Caco-2 (cell line): ENCODE measurements at regions not wholly inside any gene's neighbourhood (a gene's known extent, or its start where the extent isn't known, plus 50 kb on each side); places are given as distances from the start of the nearest gene placed in this dataset.

Experiments
- BruUV-seq: library from RNA; stranded (reverse); fragments of 400-500 nt; replicated peaks from 2 replicates; lab custom pipeline; 2021; lab: Mats Ljungman, UMichigan
- CTCF ChIA-PET: fragments of 300-600 bp; sonication (Branson Sonifier 250); formaldehyde crosslinking; loops from one replicate; lab custom pipeline; 2022; ENCODE audit warnings: antibody characterized with exemption; lab: Charles Lee
- POLR2A ChIA-PET: fragments of 300-600 bp; sonication (Branson Sonifier 250); formaldehyde crosslinking; loops from one replicate; lab custom pipeline; 2022; ENCODE audit warnings: antibody characterized with exemption; lab: Charles Lee
- DNase-seq, 2 experiments: peaks; one replicate each; pipeline versions ENCODE4 v3.0.0 to v3.0.0-alpha.2; 2020 to 2022
- H3K27me3 ChIP-seq: replicated peaks from 2 replicates; pipeline ENCODE4 v1.6.0; 2011; ENCODE audit warnings: low read length; ENCODE audit not compliant: control insufficient read depth, insufficient read depth
- H3K36me3 ChIP-seq: 2 replicates; pipeline ENCODE4 v1.5.1; 2011; ENCODE audit warnings: low read length; ENCODE audit not compliant: control insufficient read depth, insufficient read depth
- H3K4me1 ChIP-seq: fragments of 250-450 bp; sonication (Bioruptor Pico); 2 replicates; pipeline ENCODE4 v1.5.1; 2020; ENCODE audit warnings: mild to moderate bottlenecking
- H3K4me3 ChIP-seq: 2 replicates; pipeline ENCODE4 v1.5.1; 2011; ENCODE audit warnings: low read depth, mild to moderate bottlenecking, control low read depth, low read length
- H3K9me3 ChIP-seq: fragments of 250-450 bp; sonication (Bioruptor Pico); 2 replicates; pipeline ENCODE4 v1.5.1; 2020; ENCODE audit warnings: mild to moderate bottlenecking, moderate library complexity
- H3K27ac Mint-ChIP-seq: one replicate; pipeline ENCODE4 v1.8.0; 2022; ENCODE audit warnings: mixed read lengths; ENCODE audit not compliant: unreplicated experiment
- H3K27me3 Mint-ChIP-seq: one replicate; pipeline ENCODE4 v1.8.0; 2022; ENCODE audit warnings: mixed read lengths; ENCODE audit not compliant: insufficient read depth, unreplicated experiment
- H3K36me3 Mint-ChIP-seq: one replicate; pipeline ENCODE4 v1.8.0; 2022; ENCODE audit warnings: mild to moderate bottlenecking, mixed read lengths; ENCODE audit not compliant: insufficient read depth, unreplicated experiment
- H3K4me1 Mint-ChIP-seq: one replicate; pipeline ENCODE4 v1.8.0; 2022; ENCODE audit warnings: low read depth, mixed read lengths; ENCODE audit not compliant: unreplicated experiment
- H3K4me3 Mint-ChIP-seq: one replicate; pipeline ENCODE4 v1.8.0; 2022; ENCODE audit warnings: mild to moderate bottlenecking, moderate library complexity, mixed read lengths; ENCODE audit not compliant: unreplicated experiment
- H3K9me3 Mint-ChIP-seq: one replicate; pipeline ENCODE4 v1.8.0; 2022; ENCODE audit warnings: mixed read lengths; ENCODE audit not compliant: unreplicated experiment
- intact Hi-C: fragments of 100-400 bp; cut with micrococcal nuclease; formaldehyde crosslinking; loops from one replicate; pipeline ENCODE4 v1.10.0; 2022; ENCODE audit not compliant: unreplicated experiment
- TF ChIP-seq, protein P1 (sequence below), 2 experiments: fragments of 200-600 bp in 1 of 2; IDR thresholded peaks; 1 replicate in 1 of 2; 2 replicates in 1 of 2; pipeline versions ENCODE4 v1.5.1 to v1.8.0; 2011 to 2022; ENCODE audit warnings: antibody characterized with exemption in 1 of 2, control low read depth in 1 of 2, inconsistent platforms in 1 of 2, low read depth in 1 of 2, low read length in 1 of 2, mild to moderate bottlenecking in 1 of 2, moderate library complexity in 1 of 2; ENCODE audit not compliant: insufficient read depth in 1 of 2, severe bottlenecking in 1 of 2, unreplicated experiment in 1 of 2

DNA sequence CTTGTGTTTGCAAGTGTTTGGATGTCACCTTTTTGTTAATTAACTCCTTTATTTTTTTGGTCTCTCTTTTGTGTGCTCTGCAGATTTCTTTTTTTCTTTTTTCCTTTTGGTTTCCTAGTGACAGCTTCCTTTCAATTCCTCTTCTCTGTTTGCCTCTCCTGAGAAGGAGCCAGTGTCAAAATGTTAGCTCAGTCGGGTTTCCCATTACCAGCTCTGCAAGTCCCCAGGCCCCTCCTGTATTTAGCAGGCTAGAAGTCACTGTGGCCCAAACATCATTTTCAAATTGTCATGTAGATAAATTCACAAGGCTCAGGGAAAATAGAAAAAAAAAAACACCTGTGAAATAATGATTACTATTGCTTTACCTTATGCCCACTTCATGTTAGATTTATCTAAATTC lies 1621.6 kb downstream of the CDH8 start:
- H3K4me3 ChIP-seq, result no peak overlapping the region
- BruUV-seq, result no TSS peak
- H3K9me3 ChIP-seq, result no peaks in the 10 kb centered on the region
- Mint-ChIP-seq H3K27ac (no peak overlapping the region), H3K36me3 (no peaks in the 10 kb centered on the region), H3K27me3 (peaks cover 6% of the 10 kb centered on the region), H3K4me1 (no peaks in the 10 kb centered on the region), H3K9me3 (no peaks in the 10 kb centered on the region), H3K4me3 (no peak overlapping the region)
- no peaks in the 10 kb centered on the region for H3K36me3 ChIP-seq
- TF ChIP-seq, protein P1, sequence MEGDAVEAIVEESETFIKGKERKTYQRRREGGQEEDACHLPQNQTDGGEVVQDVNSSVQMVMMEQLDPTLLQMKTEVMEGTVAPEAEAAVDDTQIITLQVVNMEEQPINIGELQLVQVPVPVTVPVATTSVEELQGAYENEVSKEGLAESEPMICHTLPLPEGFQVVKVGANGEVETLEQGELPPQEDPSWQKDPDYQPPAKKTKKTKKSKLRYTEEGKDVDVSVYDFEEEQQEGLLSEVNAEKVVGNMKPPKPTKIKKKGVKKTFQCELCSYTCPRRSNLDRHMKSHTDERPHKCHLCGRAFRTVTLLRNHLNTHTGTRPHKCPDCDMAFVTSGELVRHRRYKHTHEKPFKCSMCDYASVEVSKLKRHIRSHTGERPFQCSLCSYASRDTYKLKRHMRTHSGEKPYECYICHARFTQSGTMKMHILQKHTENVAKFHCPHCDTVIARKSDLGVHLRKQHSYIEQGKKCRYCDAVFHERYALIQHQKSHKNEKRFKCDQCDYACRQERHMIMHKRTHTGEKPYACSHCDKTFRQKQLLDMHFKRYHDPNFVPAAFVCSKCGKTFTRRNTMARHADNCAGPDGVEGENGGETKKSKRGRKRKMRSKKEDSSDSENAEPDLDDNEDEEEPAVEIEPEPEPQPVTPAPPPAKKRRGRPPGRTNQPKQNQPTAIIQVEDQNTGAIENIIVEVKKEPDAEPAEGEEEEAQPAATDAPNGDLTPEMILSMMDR (IDR thresholded peaks at IDR 0.05; ENCODE audit: insufficient read depth in 1 of 2, low read depth in 1 of 2, low read length in 1 of 2, severe bottlenecking in 1 of 2, unreplicated experiment in 1 of 2), result no peak
- H3K27me3 ChIP-seq, result no peaks in the 10 kb centered on the region; the same call in 1 of the 2 replicates
- intact Hi-C loops, result no loop called here
- CTCF ChIA-PET, result no interaction called here
- POLR2A ChIA-PET, result no interaction called here
- no peaks in the 10 kb centered on the region for H3K4me1 ChIP-seq
- DNase-seq, result no peak

DNA sequence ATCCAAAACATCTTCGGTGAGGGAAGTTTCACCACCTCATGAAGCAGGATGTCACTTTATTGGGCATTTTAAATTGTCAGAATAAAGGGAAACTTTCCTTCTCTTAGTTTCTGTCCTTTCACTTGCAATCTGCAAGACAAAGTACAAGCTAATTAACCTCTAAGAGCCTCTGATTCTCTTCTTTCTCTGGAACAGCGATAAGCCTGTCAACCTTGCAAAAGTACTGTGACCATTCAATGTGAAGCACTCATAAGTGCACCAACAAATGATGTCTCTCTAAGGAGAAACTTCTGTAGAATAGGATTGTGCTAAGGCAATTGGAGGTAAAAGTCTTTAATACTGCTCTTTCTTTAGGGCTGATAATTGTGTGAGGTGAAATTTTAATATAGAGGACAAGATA lies 1622.3 kb downstream of the CDH8 start:
- no peak overlapping the region for H3K4me3 ChIP-seq
- Mint-ChIP-seq H3K36me3 (no peaks in the 10 kb centered on the region), H3K4me1 (no peaks in the 10 kb centered on the region), H3K27ac (no peak overlapping the region), H3K27me3 (peaks cover 6% of the 10 kb centered on the region), H3K9me3 (no peaks in the 10 kb centered on the region), H3K4me3 (no peak overlapping the region)
- no peaks in the 10 kb centered on the region; the same call in 1 of the 2 replicates for H3K27me3 ChIP-seq
- no peaks in the 10 kb centered on the region for H3K4me1 ChIP-seq
- no peaks in the 10 kb centered on the region for H3K36me3 ChIP-seq
- BruUV-seq, result no TSS peak
- no peak for DNase-seq
- CTCF ChIA-PET, result no interaction called here
- intact Hi-C loops, result no loop called here
- POLR2A ChIA-PET, result no interaction called here
- no peaks in the 10 kb centered on the region for H3K9me3 ChIP-seq
- TF ChIP-seq, protein P1 (IDR thresholded peaks at IDR 0.05; ENCODE audit: insufficient read depth in 1 of 2, low read depth in 1 of 2, low read length in 1 of 2, severe bottlenecking in 1 of 2, unreplicated experiment in 1 of 2), result no peak

DNA sequence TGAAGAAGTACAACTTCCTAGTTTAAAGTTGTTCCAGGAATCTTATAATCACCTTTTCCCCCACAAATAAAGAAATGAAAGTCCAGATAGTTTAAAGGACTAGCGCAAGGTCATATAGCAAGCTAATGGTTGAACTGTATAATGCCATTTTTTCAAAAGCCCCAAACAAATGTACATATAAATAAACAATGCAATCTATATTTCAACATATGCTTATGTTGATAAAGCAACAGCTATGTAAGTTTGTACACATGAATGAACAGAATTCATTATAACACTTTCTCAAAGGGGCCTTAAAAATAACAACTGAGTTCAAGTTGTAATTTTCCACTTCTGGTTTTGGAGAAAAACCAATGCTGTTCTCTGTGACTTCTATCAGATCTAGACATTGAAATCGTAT lies 1628.6 kb downstream of the CDH8 start:
- ChIA-PET POLR2A (no interaction called here), CTCF (no interaction called here)
- H3K4me3 Mint-ChIP-seq, result no peak overlapping the region
- intact Hi-C loops, result no loop called here
- no peak overlapping the region for H3K27ac Mint-ChIP-seq
- Histone ChIP-seq H3K27me3 (no peaks in the 10 kb centered on the region), H3K4me1 (no peaks in the 10 kb centered on the region), H3K4me3 (no peak overlapping the region), H3K9me3 (no peaks in the 10 kb centered on the region), H3K36me3 (no peaks in the 10 kb centered on the region)
- no peaks in the 10 kb centered on the region for H3K4me1 Mint-ChIP-seq
- H3K9me3 Mint-ChIP-seq, result no peaks in the 10 kb centered on the region
- no peak for DNase-seq
- peaks cover 4% of the 10 kb centered on the region for H3K27me3 Mint-ChIP-seq
- no peaks in the 10 kb centered on the region for H3K36me3 Mint-ChIP-seq
- TF ChIP-seq, protein P1 (IDR thresholded peaks at IDR 0.05; ENCODE audit: insufficient read depth in 1 of 2, low read depth in 1 of 2, low read length in 1 of 2, severe bottlenecking in 1 of 2, unreplicated experiment in 1 of 2), result no peak
- BruUV-seq, result no TSS peak
